ENCODE measurements at regions not wholly inside any gene's neighbourhood (a gene's known extent, or its start where the extent isn't known, plus 50 kb on each side); places are given as distances from the start of the nearest gene placed in this dataset.
"Not testable (repeated sequence)": the region's sequence is repeated elsewhere in the genome, so short reads cannot be mapped to it uniquely, and the experiment has no call there.

GRCh38 chr14:83023369-83023768, 1489.7 kb upstream of the SEL1L start:
- no peak for DNase-seq

DNA sequence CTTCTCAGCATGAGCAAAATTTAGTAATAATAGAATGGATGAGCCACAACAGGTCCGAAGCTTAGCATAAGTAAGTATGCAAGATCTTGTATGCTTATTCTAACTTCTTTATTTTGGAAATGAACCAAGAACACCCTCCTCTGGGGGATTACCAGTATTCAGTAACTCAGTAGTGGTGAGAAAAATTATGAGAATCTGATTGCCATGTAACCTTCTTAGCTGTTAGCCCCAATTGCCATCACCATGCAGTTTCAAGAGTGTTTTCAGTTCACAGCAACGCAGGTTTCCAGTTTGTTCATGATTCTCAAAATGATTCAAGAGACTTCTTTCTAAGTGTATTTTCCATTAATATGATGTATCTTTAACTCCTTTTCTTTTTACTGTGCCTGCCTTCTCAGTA, 1507.6 kb upstream of the SEL1L start:
- no peak for DNase-seq

GRCh38 chr14:83042858-83043257, 1509.2 kb upstream of the SEL1L start:
- DNase-seq: no peak

DNA sequence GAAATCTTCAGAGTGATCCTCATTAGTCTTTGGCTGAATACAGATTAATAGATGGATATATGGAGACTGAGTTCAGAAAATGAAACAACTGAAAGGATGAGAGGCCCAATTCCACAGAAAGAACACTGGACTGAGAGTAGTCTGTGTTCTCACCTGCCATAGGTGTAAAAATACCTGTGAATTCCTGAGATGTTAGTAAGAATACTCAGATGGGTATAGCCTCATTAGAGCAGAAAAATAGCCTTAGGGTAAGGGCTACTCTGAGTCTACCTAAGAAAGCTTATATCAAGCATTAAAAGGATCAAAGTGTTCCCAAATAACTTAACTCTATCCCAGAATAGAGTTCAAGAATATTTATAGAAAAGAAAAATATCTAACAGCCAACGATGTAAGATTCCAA, 1510.3 kb upstream of the SEL1L start:
- no peak for DNase-seq

DNA sequence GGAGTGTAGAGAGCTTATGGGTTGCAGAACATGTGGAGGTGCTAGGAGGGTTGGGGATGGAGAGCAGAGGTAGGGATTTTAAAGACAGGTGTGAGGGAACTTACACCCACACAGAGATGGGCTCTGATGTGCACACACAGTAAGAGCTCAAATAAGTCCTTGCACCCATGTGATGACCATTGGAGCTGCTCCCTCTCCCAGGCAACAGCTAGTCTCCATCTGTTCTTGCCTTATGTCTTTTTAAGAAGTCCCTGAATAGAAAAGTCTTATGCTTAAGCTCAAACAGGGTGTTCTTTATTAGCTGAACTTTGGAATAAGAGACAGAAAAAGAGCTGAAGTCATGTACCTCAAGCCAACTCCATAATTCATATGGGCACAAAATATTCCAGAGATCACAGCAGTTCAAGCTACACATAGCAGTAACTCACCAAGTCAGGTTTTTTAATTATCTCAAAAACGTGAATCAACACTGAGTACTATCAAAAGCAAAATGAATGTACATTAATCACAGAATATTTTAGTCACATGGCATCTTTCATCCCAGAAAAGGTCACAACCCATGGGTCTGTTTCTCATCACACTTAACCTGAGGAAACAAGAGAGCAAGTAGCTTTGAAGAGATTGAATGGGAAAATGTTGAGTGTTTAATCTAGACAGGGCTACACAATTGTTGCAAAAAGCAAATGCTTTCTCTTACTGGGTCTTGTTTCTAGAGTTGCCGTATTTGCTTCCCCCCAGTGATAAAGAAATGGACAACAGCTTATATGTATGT, 1513.6 kb upstream of the SEL1L start:
- no peak for DNase-seq

GRCh38 chr14:83053022-83053710, 1519.5 kb upstream of the SEL1L start:
- DNase-seq: no peak

GRCh38 chr14:83058068-83058467, 1524.4 kb upstream of the SEL1L start:
- DNase-seq: no peak

DNA sequence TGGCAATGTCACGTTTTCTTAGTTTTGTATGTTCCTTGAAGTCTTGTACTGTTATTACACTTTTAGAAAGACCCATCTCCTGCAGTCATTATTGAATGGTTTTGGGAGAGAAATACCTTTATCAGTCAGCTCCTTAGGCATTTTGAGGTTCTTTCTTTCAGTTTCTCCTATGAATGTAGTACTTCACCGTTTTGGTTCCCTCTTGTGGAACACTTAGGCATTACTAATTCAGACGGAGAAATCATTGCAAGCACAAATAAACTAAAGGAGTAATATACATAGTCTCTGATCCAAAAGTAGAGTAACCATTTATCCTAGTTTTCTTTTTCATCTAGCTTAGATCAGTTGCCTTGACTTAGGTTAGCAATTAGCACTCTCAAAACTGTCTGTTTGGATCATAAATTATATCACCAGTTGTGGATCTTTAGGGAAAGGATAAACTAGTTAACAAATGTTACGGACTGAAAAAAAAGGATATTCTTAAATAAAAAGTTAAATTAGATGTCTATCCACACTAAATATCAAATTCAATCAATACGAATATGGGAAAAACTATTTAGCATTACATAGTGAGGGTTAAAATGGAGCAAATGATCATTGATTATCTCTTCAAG, 1538.3 kb upstream of the SEL1L start:
- DNase-seq: peak; percentile 20

DNA sequence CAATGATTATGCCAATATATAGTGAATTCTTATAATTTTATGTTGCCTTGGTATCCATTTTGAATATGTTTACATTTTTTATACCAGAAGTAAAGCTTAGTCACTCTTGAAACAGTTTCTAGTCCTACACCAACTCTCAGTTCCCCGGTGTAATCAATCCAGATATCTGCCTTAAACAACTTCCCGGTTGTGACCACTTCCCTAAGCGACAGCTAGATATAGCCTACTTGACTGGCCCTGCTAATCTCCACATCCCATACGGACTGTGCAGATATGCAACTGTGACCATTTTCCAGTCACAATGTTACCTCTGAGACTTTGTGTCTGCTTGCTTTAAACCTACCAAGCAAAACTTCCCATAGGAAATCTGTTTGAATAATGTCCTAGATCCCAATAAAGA, 1551.5 kb upstream of the SEL1L start:
- no peak for DNase-seq

DNA sequence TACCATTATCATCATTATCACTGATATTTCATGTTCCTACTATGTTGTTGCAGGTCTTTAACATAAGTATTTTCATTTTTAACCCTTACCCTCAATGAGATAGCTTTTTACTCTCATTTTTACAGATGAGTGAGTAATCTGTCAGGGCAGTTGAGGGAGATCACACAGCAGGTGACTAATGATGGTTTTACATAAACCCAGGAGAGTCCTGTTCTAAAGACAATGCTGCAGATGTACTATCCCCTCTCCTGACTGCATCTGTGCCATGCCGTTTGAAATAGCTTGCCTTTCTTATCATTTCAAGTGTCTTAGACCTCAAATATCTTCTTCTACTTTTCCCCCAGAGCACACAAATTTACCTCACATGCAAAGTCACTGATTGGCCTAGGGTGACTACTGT, 1552.1 kb upstream of the SEL1L start:
- no peak for DNase-seq

DNA sequence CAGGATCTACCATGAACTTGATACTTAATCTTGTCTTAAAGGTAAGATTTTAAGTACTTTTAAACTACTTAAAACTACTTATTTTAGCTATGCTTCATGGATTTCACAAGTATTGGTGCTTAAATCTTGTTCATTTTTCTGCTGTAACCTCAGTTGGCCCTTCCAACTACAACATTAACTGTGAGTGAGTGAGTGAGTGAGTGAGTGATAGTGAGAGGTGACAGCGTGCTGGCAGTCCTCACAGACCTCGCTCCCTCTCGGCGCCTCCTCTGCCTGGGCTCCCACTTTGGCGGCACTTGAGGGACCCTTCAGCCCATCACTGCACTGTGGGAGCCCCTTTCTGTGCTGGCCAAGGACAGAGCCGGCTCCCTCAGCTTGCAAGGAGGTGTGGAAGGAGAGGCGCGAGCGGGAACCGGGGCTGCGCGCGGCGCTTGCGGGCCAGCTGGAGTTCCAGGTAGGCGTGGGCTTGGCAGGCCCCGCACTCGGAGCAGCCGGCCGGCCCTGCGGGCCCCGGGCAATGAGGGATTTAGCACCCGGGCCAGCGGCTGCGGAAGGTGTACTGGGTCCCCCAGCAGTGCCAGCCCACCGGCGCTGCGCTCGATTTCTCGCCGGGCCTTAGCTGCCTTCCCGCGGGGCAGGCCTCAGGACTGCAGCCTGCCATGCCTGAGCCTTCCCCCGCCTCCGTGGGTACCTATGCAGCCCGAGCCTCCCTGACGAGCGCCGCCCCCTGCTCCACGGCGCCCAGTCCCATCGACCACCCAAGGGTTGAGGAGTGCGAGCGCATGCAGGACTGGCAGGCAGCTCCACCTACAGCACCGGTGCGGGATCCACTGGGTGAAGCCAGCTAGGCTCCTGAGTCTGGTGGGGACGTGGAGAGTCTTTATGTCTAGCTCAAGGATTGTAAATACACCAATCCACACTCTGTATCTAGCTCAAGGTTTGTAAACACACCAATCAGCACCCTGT, 1558.6 kb upstream of the SEL1L start:
- not testable (repeated sequence) for DNase-seq

- DNase-seq: no peak
Observed at GRCh38 chr14:83096092-83096491, 1562.4 kb upstream of the SEL1L start.

DNA sequence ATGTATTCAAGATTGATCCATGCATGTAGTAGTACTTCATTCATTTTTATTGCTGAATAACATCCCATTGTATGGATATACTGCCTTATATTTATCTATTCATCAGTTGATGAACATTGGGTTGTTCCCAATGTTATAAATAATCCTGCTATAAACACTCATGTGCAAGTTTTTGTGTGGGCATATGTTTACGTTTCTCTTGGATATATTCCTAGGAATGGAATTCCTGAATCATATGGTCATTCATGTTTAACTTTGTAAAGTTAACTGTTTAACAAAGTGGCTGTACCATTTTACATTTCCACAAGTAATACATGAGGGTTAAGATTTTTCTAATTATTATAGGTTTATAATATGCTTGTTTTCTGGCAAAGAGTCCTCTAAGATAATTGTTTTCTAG, 1568.2 kb upstream of the SEL1L start:
- no peak for DNase-seq

DNA sequence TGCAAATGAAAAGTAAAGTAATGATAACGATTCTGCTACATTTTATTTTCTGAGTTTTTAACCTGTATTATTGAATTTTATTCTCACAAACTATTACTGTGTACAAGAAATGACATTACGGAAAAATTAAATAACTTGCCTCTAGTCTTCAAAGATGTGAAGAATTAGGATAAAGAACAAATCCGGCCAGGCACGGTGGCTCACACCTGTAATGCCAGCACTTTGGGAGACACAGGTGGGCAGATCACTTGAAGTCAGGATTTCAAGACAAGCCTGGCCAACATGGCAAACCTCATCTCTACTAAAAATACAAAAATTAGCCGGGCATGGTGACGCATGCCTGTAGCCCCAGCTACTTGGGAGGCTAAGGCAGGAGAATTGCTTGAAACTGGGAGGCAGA, 1584.4 kb upstream of the SEL1L start:
- no peak for DNase-seq

GRCh38 chr14:83120187-83120586, 1586.5 kb upstream of the SEL1L start:
- no peak for DNase-seq

DNA sequence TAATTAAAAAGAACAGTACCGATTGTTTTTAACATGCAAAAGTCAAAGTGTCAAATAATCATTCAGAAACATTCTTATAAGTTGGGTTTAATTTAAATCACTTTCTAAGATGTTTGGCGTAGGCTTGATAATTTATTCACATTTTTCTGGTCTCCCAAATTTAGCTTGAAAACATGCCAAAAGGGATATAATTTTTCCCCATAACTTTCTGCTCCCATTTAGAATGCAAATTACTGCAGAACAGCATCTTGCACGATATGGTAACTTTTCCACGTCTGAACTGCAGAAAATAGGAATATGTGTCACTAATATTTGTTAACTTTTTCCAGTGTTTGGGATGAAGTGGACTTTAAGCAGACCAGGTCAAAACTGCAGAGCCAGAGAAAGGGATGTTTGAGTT, 1592.4 kb upstream of the SEL1L start:
- DNase-seq: no peak

- no peak for DNase-seq
Observed at GRCh38 chr14:83128783-83129182, 1595.1 kb upstream of the SEL1L start.

DNA sequence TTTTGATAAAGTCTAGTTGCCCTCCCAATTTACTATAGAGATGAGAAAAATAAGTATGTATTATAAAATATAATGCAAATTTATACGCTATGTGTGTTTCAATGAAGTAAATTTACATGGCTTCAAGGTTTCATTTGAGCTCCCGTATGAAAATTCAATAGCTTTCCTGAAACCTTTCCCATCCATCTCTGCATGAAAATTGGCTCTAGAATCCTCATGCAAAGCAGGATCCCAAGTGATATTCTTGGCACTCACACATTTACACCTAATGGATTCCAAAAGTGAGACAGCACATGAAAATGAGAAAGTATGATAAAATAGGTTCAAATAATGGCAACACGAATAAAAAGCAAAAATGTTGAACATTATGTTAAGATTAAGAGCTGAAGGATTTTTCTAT, 1595.8 kb upstream of the SEL1L start:
- DNase-seq: no peak

GRCh38 chr14:83133981-83134645, 1600.5 kb upstream of the SEL1L start:
- no peak for DNase-seq

DNA sequence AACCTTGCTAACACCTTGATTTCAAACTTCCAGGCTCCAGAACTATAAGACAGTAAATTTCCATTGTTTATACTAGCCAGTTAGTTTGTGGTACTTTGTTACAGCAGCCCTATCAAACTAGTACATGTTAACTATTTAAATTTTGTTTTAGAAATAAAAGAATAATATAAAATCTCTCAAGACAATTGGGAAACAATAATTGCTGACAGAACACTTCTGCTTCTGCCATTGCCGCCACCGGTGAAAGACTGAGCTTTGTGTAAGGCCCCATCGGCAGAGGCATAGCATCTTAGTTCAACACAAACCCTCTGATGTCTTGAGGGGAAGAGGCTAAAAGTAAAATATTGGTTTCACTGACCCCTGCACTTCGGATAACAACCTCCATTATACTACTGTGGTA, 1607.1 kb upstream of the SEL1L start:
- DNase-seq: no peak

DNA sequence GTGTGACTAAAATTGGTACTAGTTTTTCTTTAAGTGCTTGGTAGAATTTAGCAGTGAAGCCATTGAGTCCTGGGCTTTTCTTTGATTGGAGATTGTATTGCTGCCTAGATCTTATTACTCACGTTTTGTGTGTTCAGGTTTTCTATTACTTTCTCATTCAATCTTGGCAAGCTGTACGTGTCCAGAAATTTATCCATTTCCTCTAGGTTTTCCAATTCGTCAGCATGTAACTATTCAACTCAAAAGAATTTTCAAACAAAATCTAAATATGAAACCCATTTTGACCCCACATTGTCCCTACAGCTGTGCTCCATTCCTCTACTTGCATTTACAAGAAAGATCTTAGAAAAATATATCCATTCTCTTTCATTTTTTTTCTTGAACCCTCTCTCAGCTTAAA, 1613.4 kb upstream of the SEL1L start:
- DNase-seq: no peak

DNA sequence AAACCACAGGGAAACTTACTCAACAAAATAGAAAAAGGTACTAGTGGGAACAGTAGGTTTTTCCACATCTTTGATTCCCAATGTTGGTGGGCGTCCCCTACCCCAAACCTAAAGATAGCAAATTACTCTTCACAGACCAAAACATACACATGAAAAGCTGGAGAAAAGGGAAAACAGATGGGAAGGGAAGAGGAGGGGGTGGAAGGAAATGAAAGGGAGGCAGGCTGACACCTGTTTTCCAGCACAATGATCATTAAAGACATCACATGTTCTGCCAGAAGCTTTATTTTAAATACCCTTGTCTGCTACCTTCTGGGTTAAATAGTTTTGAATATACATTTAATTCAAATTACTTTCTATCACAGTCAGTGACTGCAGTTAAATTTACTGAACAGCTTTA, 1617.9 kb upstream of the SEL1L start:
- DNase-seq: no peak

GRCh38 chr14:83153081-83153480, 1619.4 kb upstream of the SEL1L start:
- peak; percentile 2 for DNase-seq
